GM12891 (cell line): ENCODE measurements at regions not wholly inside any gene's neighbourhood (a gene's known extent, or its start where the extent isn't known, plus 50 kb on each side); places are given as distances from the start of the nearest gene placed in this dataset.

Experiments used
- DNase-seq: peaks from one replicate; pipeline ENCODE4 v3.0.0; 2011; ENCODE audit warnings: low spot score; ENCODE audit not compliant: insufficient read length
- FAIRE-seq: peaks from 2 replicates; lab custom pipeline; 2011; peaks lifted over from hg19 to GRCh38; lab: Jason Lieb, UNC
- PAX5 ChIP-seq: IDR thresholded peaks from 2 replicates; pipeline ENCODE4 v1.6.1; 2011; ENCODE audit warnings: low read length, moderate library complexity, mild to moderate bottlenecking; ENCODE audit not compliant: insufficient read depth, severe bottlenecking
- POLR2A ChIP-seq: IDR thresholded peaks from 2 replicates; pipeline ENCODE4 v1.6.1; 2011; ENCODE audit warnings: low read depth, low read length, control low read depth
- POLR2AphosphoS5 ChIP-seq: IDR thresholded peaks from 2 replicates; pipeline ENCODE4 v1.6.1; 2011; ENCODE audit warnings: low read depth, low read length, control low read depth
- POU2F2 ChIP-seq: IDR thresholded peaks from 2 replicates; pipeline ENCODE4 v1.6.1; 2011; ENCODE audit warnings: low read depth, mild to moderate bottlenecking, control low read depth, low read length, moderate library complexity
- SPI1 ChIP-seq: IDR thresholded peaks from 2 replicates; pipeline ENCODE4 v1.6.1; 2011; ENCODE audit warnings: low read depth, low read length, control low read depth
- TAF1 ChIP-seq: IDR thresholded peaks from 2 replicates; pipeline ENCODE4 v1.6.1; 2011; ENCODE audit warnings: low read depth, low read length, control low read depth

DNA sequence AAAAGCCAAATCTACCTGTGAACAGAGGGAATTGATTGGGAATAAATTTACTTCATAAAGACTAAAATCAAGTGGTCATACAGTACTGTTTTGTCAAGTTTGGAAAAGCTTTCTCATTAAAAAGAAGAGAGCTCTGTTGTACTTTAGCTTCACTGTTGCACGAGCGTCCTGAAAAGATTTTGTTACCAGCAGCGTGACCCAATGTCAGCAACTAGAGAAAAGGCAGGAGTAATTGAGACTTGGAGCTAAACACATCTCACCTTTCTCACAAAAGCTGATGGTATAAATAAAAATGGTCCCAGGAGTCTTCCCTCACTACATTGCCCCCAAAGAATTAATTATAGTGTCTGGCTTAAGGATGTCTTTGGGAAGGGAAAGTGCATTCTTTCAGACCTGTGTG is 613.7 kb downstream of the OLFM4 start:
- FAIRE-seq (no peak), DNase-seq (no peak)
- TF ChIP-seq POLR2AphosphoS5 (no peak), POU2F2 (no peak), POLR2A (no peak), SPI1 (no peak), PAX5 (no peak), TAF1 (no peak)

DNA sequence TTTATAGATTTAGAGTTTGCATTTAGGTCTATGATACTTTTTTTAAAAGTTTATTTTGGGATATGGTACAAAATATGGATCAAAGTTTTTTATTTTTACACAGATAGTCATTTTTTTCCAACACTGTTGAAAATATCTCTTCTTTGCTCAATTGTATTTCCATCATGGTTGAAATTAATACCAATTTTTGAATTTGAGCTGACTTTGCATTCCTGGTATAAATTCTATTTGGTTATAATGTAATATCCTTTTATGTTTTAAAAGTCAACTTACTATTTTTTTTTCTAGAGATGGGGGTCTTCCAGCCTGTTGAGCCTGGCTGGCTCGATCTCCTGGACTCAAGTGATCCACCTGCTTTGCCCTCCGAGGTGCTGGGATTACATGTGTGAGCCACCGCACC is 620.1 kb downstream of the OLFM4 start:
- DNase-seq: no peak
- no peak for TF ChIP-seq TAF1
- no peak for TF ChIP-seq POLR2A
- no peak for TF ChIP-seq POU2F2
- TF ChIP-seq SPI1: no peak
- no peak for TF ChIP-seq PAX5
- TF ChIP-seq POLR2AphosphoS5: no peak
- FAIRE-seq: no peak

DNA sequence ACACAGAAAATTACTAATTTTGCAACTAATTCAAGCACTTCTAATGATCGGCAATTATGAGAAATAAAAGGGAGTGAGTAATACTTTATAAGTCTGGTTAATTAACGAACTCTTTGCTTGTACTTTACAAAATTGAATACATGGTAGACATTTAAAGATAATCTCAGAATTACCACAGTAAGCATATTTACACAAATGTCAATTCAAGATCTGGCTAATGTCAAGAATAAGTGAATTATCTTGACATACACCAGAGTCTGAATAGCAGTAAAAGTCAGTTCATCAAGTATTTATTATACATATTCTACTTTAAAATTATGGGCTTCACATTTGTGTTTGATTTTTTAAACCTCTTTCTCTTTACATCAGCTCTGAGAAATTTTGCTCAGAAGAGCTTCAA is 643.4 kb downstream of the OLFM4 start:
- TF ChIP-seq POLR2A (no peak), PAX5 (no peak)
- FAIRE-seq (no peak), DNase-seq (no peak)

DNA sequence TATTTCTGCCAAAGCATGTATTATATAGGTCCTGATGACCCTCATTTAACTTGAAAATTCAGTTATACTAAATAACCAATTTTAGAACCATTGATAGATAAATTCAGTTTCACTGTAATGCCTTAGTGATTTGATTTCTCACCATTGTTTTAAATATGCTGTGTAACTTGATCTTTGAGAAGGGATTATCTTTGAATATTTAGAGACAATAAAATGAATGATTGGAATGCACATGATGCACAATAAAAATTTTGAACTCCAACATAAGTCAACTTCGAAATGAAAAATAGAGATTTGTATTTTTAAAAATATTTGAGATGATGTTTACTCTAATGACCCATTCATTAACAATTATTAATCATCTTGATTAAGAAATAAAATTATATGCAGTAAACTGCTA is 654.5 kb downstream of the OLFM4 start:
- no peak for TF ChIP-seq PAX5
- no peak for TF ChIP-seq TAF1
- no peak for TF ChIP-seq SPI1
- no peak for TF ChIP-seq POLR2AphosphoS5
- TF ChIP-seq POU2F2: no peak
- no peak for TF ChIP-seq POLR2A
- no peak for DNase-seq
- FAIRE-seq: no peak

DNA sequence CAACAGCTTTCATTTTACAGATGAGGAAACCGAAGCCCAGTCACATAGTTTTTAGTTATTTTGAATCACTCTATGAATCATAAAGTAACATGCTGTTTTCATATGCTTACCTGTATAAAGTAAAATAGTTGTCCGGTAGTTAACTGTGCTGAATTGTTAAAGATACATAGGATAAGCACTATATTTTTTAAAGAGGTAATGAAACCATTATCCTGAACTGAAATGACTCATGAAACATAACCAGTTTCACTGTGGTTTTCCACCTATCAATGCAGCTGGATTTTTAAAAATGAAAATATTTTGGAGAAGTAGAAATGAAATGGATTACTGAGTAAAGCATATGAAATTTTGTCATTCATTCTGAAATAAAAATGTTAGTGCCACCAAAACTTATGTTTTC is 655.0 kb downstream of the OLFM4 start:
- no peak for TF ChIP-seq TAF1
- TF ChIP-seq PAX5: no peak
- TF ChIP-seq POU2F2: no peak
- TF ChIP-seq SPI1: no peak
- no peak for TF ChIP-seq POLR2A
- TF ChIP-seq POLR2AphosphoS5: no peak
- no peak for DNase-seq
- FAIRE-seq: no peak

DNA sequence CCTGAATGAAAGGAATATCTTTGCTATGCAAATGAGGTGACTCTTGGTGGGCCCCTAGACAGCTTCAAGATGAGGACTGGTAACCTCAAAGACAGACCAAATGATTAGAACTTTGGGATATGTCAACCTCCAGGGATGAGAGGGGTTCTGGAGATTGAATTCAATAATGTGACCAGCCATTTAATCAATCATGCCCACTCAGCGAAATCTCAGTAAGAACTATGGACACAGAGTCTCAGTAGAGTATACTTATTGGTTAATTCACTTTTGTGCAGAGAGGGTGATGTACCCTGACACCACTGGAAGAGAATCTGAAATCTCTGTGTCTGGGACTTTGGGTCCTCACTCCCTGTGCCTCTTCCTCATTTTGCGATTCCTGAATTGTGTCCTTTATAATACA is 662.8 kb downstream of the OLFM4 start:
- DNase-seq (no peak), FAIRE-seq (no peak)
- no peak for TF ChIP-seq PAX5

DNA sequence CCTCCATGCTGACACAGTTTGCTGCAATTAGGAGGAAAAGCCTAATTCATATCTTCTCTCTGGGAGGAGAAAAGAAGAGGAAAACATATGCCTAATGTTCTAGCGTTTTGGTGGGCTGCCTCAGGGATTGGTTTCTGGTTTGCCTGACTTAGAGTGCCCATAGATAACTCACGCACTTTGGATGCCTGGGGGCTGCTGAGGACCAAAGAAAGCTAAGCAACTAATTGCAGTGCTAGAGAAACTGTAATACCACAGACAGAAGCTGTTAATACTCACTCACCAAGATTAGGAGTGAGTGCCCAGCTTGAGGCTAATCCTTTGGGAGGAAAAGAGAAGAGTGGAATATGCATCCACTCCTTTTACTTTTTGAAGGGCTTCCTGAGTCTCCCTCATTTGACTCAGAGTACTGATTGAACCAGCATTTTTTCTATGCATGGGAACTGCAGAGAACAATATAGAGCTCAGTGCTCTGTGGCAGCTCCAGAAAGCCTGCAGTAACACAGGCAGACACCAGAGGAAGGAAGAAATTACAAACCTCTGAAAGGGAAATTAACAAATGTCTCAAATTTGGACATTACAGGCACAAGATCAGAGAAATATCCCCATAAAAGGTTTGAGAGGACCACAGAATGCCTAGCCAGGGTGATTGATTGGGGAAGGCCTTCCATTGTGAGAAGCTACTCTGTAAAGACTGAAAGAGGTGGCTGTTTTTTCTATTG is 666.4 kb downstream of the OLFM4 start:
- FAIRE-seq (no peak), DNase-seq (no peak)
- TF ChIP-seq POLR2A (no peak), SPI1 (no peak), PAX5 (no peak), TAF1 (no peak), POLR2AphosphoS5 (no peak), POU2F2 (no peak)

DNA sequence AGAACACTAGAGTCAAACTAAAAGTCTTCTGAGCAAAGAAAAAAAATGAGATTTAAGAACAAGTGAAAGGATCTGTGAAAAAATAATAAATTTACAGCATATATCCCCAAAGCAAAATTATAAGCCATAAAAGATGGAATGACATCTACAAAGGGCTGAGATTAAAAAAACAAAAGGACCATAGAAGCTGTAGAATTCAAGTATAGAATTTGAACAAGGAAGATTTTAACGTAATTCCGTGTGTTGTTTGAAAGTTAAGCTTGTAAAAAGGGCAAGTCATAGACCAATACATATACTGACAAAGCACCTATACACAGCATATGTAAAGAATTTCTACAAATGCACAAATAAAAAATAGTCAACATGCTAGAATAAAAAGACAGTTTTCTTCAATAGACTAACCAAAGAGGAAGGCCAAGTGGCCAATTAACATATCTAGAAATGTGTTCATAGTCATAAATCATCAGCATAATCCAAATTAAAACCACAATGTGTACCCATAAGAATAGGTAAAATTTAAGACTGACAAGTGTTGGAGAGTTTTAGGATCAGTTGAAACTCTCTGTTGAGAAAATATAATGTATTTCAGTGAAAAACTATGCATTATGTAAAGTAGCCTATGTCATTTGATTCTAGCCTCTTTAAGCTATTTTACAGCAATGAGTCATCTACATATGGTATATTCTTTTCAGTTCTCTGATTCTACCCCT is 674.9 kb downstream of the OLFM4 start:
- TF ChIP-seq PAX5: no peak
- no peak for TF ChIP-seq POLR2A
- no peak for TF ChIP-seq TAF1
- TF ChIP-seq POLR2AphosphoS5: no peak
- no peak for TF ChIP-seq POU2F2
- TF ChIP-seq SPI1: no peak
- FAIRE-seq (no peak), DNase-seq (no peak)

DNA sequence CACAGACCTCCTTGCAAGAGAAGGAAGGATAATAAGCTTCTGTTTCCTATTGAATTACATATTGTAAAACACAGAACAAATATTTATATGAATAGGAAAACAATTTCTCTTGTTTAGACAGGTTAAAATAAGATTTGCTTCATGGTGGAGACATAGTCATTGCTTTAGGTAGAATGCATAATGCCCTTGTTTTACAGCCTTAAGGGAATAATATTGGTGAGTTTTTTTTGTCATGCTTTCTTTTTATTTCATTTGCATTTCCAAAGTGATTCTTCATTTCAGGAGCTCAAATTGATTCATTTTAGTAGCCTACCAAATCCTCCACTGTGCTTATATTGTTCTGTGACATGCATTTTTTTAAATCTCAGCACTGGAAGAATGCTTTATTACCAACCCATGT is 690.7 kb downstream of the OLFM4 start:
- DNase-seq (no peak), FAIRE-seq (no peak)
- no peak for TF ChIP-seq PAX5
- TF ChIP-seq POLR2A: no peak
- no peak for TF ChIP-seq POLR2AphosphoS5
- no peak for TF ChIP-seq SPI1
- TF ChIP-seq POU2F2: no peak
- TF ChIP-seq TAF1: no peak

DNA sequence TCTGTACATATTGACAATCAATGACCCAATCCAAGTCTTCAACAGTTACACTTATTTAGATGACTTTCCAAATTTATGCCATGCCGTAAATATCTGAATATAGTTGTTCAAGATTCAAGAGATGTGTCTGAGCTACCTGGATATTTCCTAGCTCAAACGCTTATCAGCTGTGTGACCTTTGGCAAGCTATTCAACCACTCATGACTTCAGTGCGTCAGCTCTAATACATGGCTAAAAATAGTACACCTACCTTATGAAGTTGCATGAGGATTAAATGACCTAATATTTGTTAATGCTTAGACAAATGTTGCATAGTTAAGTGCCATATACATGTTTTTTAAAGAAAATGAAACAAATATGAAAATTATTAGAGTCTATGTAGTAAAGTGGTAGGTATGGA is 704.1 kb downstream of the OLFM4 start:
- TF ChIP-seq SPI1: no peak
- TF ChIP-seq PAX5: no peak
- TF ChIP-seq POLR2A: no peak
- no peak for FAIRE-seq
- no peak for DNase-seq
